GM12878 (cell line): ENCODE measurements at regions not wholly inside any gene's neighbourhood (a gene's known extent, or its start where the extent isn't known, plus 50 kb on each side); places are given as distances from the start of the nearest gene placed in this dataset.

Experiments
- ATAC-seq: fragments of 200-7000 bp; cut with Tn5 transposase; 3 replicates; pipeline ENCODE4 v1.9.1; 2020; ENCODE audit warnings: mild to moderate bottlenecking, moderate library complexity
- BruUV-seq: library from RNA; stranded (reverse); fragments of 400-500 nt; replicated peaks from 2 replicates; lab custom pipeline; 2021; lab: Mats Ljungman, UMichigan
- CTCF ChIA-PET: fragments of 300-600 bp; sonication (Branson Sonifier 250); formaldehyde crosslinking; extraction: SDS; loops from one replicate; lab custom pipeline; 2021; ENCODE audit warnings: inconsistent platforms; lab: Yijun Ruan, JAX
- POLR2A ChIA-PET: fragments of 350-600 bp; formaldehyde crosslinking; extraction: SDS; loops from one replicate; lab custom pipeline; 2021; ENCODE audit warnings: inconsistent platforms; lab: Charles Lee
- RAD21 ChIA-PET: fragments of 300-600 bp; sonication (Branson Sonifier 250); formaldehyde crosslinking; loops from one replicate; lab custom pipeline; 2023; ENCODE audit warnings: antibody characterized with exemption; ENCODE audit not compliant: unreplicated experiment; lab: Charles Lee
- SMC1A ChIA-PET: fragments of 300-600 bp; sonication (Branson Sonifier 250); formaldehyde crosslinking; loops from one replicate; lab custom pipeline; 2023; ENCODE audit not compliant: unreplicated experiment, uncharacterized antibody; lab: Charles Lee
- DNase-seq: peaks from one replicate; pipeline ENCODE4 v3.0.0-alpha.2; 2011; ENCODE audit warnings: low read depth, low spot score
- FAIRE-seq: peaks from 3 replicates; lab custom pipeline; 2011; peaks lifted over from hg19 to GRCh38; lab: Jason Lieb, UNC
- H2AFZ ChIP-seq: 2 replicates; pipeline ENCODE4 v1.6.0; 2011; ENCODE audit warnings: low read depth, low read length, control low read depth; ENCODE audit not compliant: control insufficient read depth
- H3K27ac ChIP-seq: 2 replicates; pipeline ENCODE4 v1.5.1; 2011; ENCODE audit warnings: control low read depth; ENCODE audit not compliant: control insufficient read depth, insufficient read depth
- H3K27me3 ChIP-seq, 2 experiments: replicated peaks in 1 of 2; 2 replicates each; pipeline versions ENCODE4 v1.6.0 to v1.6.1; 2011; ENCODE audit warnings: low read length in 1 of 2; ENCODE audit not compliant: control insufficient read depth in 2 of 2, insufficient read depth in 2 of 2
- H3K36me3 ChIP-seq, 2 experiments: 2 replicates each; pipeline ENCODE4 v1.5.1; 2011; ENCODE audit warnings: low read length in 1 of 2; ENCODE audit not compliant: control insufficient read depth in 2 of 2, insufficient read depth in 2 of 2
- H3K4me1 ChIP-seq: 2 replicates; pipeline ENCODE4 v1.6.1; 2011; ENCODE audit warnings: mild to moderate bottlenecking, low read length, moderate library complexity, mixed read lengths; ENCODE audit not compliant: control insufficient read depth, insufficient read depth
- H3K4me2 ChIP-seq: 2 replicates; pipeline ENCODE4 v1.6.0; 2011; ENCODE audit warnings: control low read depth; ENCODE audit not compliant: control insufficient read depth, insufficient read depth
- H3K4me3 ChIP-seq: fragments of 200-600 bp; sonication (generic); 2 replicates; pipeline ENCODE4 v1.5.1; 2016
- H3K79me2 ChIP-seq: 2 replicates; pipeline ENCODE4 v1.6.0; 2011; ENCODE audit warnings: low read length; ENCODE audit not compliant: control insufficient read depth, insufficient read depth
- H3K9ac ChIP-seq: 2 replicates; pipeline ENCODE4 v1.8.0; 2011; ENCODE audit warnings: low read length, control low read depth, mixed read lengths; ENCODE audit not compliant: control insufficient read depth, insufficient read depth
- H3K9me3 ChIP-seq: replicated peaks from 3 replicates; pipeline ENCODE4 v1.5.1; 2011; ENCODE audit warnings: mild to moderate bottlenecking, low read length; ENCODE audit not compliant: control insufficient read depth, insufficient read depth
- H4K20me1 ChIP-seq: 2 replicates; pipeline ENCODE4 v1.6.0; 2011; ENCODE audit not compliant: control insufficient read depth, insufficient read depth
- CHD1 ChIP-seq: IDR thresholded peaks from 2 replicates; pipeline ENCODE4 v1.6.1; 2012; ENCODE audit warnings: low read depth, low read length, improper control_type of control experiment
- IKZF1 ChIP-seq: fragments of 450-650 bp; conservative IDR thresholded peaks from 2 replicates; pipeline ENCODE4 v1.6.1; 2017; ENCODE audit warnings: antibody characterized with exemption, mild to moderate bottlenecking
- MTA2 ChIP-seq: fragments of 450-650 bp; IDR thresholded peaks from 2 replicates; pipeline ENCODE4 v1.6.1; 2016; ENCODE audit warnings: low read depth, mild to moderate bottlenecking, moderate library complexity
- MYB ChIP-seq: fragments of 150-350 bp; IDR thresholded peaks from 2 replicates; pipeline ENCODE4 v1.6.1; 2014; ENCODE audit warnings: mild to moderate bottlenecking, low read depth, low read length, borderline replicate concordance
- SMAD1 ChIP-seq: fragments of 450-650 bp; IDR thresholded peaks from 2 replicates; pipeline ENCODE4 v1.6.1; 2018; ENCODE audit warnings: mild to moderate bottlenecking, low read depth; ENCODE audit not compliant: partially characterized antibody
- ZNF384 ChIP-seq: IDR thresholded peaks from 2 replicates; pipeline ENCODE4 v1.6.1; 2012; ENCODE audit warnings: low read depth, mild to moderate bottlenecking, low read length, improper control_type of control experiment, borderline replicate concordance
- WGBS: methylation state at CpG from one replicate; pipeline ENCODE4 v1.1.6; 2016; ENCODE audit warnings: low lambda C conversion rate; ENCODE audit not compliant: insufficient replicate concordance, insufficient coverage; ENCODE audit errors: missing lambda C conversion rate; 5-methylcytosine and 5-hydroxymethylcytosine counted together
- in situ Hi-C: fragments of 300-500 bp; cut with MboI; formaldehyde crosslinking; loops from 9 replicates; pipeline ENCODE4 v1.14.3; 2018; ENCODE audit warnings: mixed read lengths
- intact Hi-C: fragments of 100-400 bp; cut with micrococcal nuclease; formaldehyde crosslinking; loops from one replicate; pipeline ENCODE4 v1.14.2; 2022; ENCODE audit not compliant: unreplicated experiment
- TF ChIP-seq, protein P1 (sequence below): IDR thresholded peaks from 2 replicates; pipeline ENCODE4 v1.6.1; 2011; ENCODE audit warnings: low read depth, mild to moderate bottlenecking, low read length, moderate library complexity, borderline replicate concordance; ENCODE audit errors: extremely low read depth
- TF ChIP-seq, protein P2 (sequence below): fragments of 450-650 bp; IDR thresholded peaks from 2 replicates; pipeline ENCODE4 v1.6.1; 2014; ENCODE audit warnings: mild to moderate bottlenecking

DNA sequence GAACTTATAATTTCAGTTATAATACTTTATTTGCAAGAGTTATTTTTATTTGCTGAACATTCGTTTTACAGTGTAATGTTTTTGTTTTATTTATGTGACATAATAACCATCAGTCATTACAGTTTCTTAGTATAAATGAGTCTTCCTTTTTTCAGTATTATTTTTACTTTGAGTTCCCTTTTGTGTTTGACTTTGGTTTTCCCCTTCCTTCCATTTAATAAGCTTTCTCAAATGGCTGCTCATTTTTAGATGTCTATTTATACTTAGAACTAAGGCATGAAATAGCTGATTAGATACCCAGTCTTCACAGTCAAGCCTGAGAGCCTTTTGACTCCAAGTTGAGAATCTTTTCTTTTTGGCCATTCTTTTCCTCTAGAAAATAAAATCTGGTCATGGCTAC, 404.5 kb downstream of the LRFN5 start (continued):
- TF ChIP-seq MYB: no peak
- TF ChIP-seq, protein P1, sequence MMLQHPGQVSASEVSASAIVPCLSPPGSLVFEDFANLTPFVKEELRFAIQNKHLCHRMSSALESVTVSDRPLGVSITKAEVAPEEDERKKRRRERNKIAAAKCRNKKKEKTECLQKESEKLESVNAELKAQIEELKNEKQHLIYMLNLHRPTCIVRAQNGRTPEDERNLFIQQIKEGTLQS: no peak
- TF ChIP-seq SMAD1: no peak
- TF ChIP-seq IKZF1: no peak
- TF ChIP-seq, protein P2, sequence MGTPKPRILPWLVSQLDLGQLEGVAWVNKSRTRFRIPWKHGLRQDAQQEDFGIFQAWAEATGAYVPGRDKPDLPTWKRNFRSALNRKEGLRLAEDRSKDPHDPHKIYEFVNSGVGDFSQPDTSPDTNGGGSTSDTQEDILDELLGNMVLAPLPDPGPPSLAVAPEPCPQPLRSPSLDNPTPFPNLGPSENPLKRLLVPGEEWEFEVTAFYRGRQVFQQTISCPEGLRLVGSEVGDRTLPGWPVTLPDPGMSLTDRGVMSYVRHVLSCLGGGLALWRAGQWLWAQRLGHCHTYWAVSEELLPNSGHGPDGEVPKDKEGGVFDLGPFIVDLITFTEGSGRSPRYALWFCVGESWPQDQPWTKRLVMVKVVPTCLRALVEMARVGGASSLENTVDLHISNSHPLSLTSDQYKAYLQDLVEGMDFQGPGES: no peak

DNA sequence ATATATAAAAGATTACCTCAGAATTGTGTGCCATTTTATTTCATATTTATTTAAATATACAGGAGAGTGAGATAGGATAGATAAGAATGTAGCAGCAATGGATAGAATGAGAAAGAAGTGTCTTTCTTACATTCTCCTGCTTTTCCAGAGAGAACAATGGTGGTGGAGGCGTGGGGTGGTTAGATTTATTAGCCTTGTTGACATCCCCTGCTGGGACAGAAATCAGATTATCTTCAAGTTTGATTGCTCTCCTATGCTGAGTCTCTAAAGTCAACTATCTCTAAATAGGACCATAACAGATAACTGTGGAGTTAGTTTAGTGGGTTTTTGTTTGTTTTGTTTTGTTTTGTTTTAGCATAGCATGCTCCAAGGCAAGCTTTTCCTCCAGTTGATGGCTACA, 397.6 kb downstream of the LRFN5 start:
- POLR2A ChIA-PET: no interaction called here
- H2AFZ ChIP-seq: no peak overlapping the region
- no peaks in the 10 kb centered on the region for H3K4me1 ChIP-seq
- no peaks in the 10 kb centered on the region for H3K79me2 ChIP-seq
- SMC1A ChIA-PET: no interaction called here
- no peak overlapping the region for H3K9ac ChIP-seq
- in situ Hi-C loops (no loop called here), intact Hi-C loops (no loop called here)
- no peak for TF ChIP-seq MTA2
- TF ChIP-seq CHD1: no peak
- TF ChIP-seq ZNF384: no peak
- CTCF ChIA-PET: no interaction called here
- no peaks in the 10 kb centered on the region for H3K27me3 ChIP-seq
- ATAC-seq: no peak
- no peak overlapping the region for H3K4me3 ChIP-seq
- no peak for FAIRE-seq
- BruUV-seq: no TSS peak
- H3K36me3 ChIP-seq: no peaks in the 10 kb centered on the region
- H4K20me1 ChIP-seq: no peaks in the 10 kb centered on the region
- DNase-seq: no peak
- no peak overlapping the region for H3K27ac ChIP-seq
- H3K4me2 ChIP-seq: no peak overlapping the region
- H3K9me3 ChIP-seq: no peaks in the 10 kb centered on the region
- RAD21 ChIA-PET: no interaction called here
- 0% methylated on average over 1 of the region's 1 CpG for WGBS
